ENCODE measurements at regions not wholly inside any gene's neighbourhood (a gene's known extent, or its start where the extent isn't known, plus 50 kb on each side); places are given as distances from the start of the nearest gene placed in this dataset.

- Mint-ChIP-seq H3K4me1 (no peaks in the 10 kb centered on the region), H3K36me3 (no peaks in the 10 kb centered on the region), H3K27ac (no peak overlapping the region), H3K27me3 (no peaks in the 10 kb centered on the region), H3K4me3 (peak overlapping the region in 1 of 4 donors; percentile 48), H3K9me3 (peaks cover 0 to 8% (median 0%) of the 10 kb centered on the region in 7 donors)
- no peaks in the 10 kb centered on the region for H3K4me1 ChIP-seq (ENCODE audit: control insufficient read depth, insufficient read depth, low read length, poor library complexity, severe bottlenecking)
- H3K27me3 ChIP-seq (ENCODE audit: control insufficient read depth, insufficient read depth, low read length) = no peaks in the 10 kb centered on the region
- DNase-seq (no peak), ATAC-seq (ENCODE audit: low read depth in 2 of 2) (no peak)
- H3K27ac ChIP-seq (ENCODE audit: insufficient read depth, low read length, poor library complexity, severe bottlenecking) = no peak overlapping the region
- H3K4me3 ChIP-seq (ENCODE audit: low read depth, low read length) = no peak overlapping the region
- no peaks in the 10 kb centered on the region for H3K36me3 ChIP-seq (ENCODE audit: control insufficient read depth, insufficient read depth, low read length)
- no peaks in the 10 kb centered on the region for H3K9me3 ChIP-seq (ENCODE audit: control insufficient read depth in 2 of 2, low read length in 2 of 2)
Measured at GRCh38 chr5:38164776-38165399, 93.5 kb upstream of the EGFLAM start.

DNA sequence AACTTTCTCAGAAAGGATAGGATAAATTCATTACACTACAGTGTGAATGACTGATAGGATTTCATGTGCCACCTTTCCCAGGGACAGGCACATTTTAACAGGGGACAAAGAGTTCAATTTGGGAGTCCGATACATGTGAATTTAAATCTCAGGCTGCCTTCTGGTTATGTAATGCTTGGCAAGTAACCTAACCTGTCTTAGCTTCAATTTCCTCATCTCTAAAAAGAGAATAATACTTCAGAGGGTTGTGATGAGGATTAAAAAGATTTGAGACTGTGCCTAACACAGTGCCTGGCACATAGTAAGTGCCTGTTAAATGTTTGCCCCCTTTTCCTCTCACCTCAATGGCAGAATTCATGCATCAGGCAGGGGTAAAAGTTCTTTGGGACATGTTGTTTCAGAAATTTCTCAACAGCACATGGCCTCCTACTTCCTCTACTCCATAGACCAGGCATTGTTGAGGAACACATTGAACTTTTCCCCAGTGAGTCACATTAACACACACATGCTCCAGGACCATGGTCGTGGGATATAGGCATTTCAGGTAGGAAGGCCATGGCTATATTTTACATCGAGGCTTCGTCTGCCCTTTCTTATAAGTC is 94.6 kb upstream of the EGFLAM start:
- no peaks in the 10 kb centered on the region for H3K36me3 Mint-ChIP-seq
- no peaks in the 10 kb centered on the region for H3K36me3 ChIP-seq (ENCODE audit: control insufficient read depth, insufficient read depth, low read length)
- H3K27ac ChIP-seq (ENCODE audit: insufficient read depth, low read length, poor library complexity, severe bottlenecking) = no peak overlapping the region
- H3K27me3 Mint-ChIP-seq = no peaks in the 10 kb centered on the region
- DNase-seq (no peak), ATAC-seq (ENCODE audit: low read depth in 2 of 2) (no peak)
- no peaks in the 10 kb centered on the region for H3K4me1 Mint-ChIP-seq
- H3K4me3 ChIP-seq (ENCODE audit: low read depth, low read length) = no peak overlapping the region
- H3K9me3 Mint-ChIP-seq = peaks cover 0 to 10% (median 0%) of the 10 kb centered on the region in 7 donors
- H3K27me3 ChIP-seq (ENCODE audit: control insufficient read depth, insufficient read depth, low read length) = no peaks in the 10 kb centered on the region
- no peaks in the 10 kb centered on the region for H3K4me1 ChIP-seq (ENCODE audit: control insufficient read depth, insufficient read depth, low read length, poor library complexity, severe bottlenecking)
- H3K27ac Mint-ChIP-seq = no peak overlapping the region
- H3K9me3 ChIP-seq (ENCODE audit: control insufficient read depth in 2 of 2, low read length in 2 of 2) = no peaks in the 10 kb centered on the region
- no peak overlapping the region for H3K4me3 Mint-ChIP-seq

DNA sequence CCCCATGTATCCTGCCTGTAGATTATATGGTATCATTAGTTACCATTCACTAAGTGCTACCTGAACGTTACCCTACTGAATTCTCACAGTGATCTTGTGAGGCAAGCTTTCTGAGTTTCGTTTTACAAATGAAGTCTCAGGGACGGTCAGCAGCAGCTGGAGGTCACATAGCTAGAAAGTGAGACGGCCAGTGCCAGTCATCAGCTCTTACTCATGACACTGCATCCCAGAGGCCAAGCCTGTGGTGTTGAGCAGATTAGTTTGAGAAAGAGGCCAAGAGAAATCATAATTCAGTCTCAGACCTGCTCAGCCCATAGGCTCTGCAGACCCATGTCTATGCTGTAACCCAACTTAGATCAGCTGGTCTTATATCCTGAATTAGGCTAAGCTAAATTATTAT is 95.7 kb upstream of the EGFLAM start:
- Mint-ChIP-seq H3K4me1 (no peaks in the 10 kb centered on the region), H3K36me3 (no peaks in the 10 kb centered on the region), H3K9me3 (peaks cover 0 to 10% (median 2%) of the 10 kb centered on the region in 7 donors), H3K27ac (no peak overlapping the region), H3K27me3 (peaks cover under 1% of the 10 kb centered on the region), H3K4me3 (no peak overlapping the region)
- Histone ChIP-seq H3K36me3 (ENCODE audit: control insufficient read depth, insufficient read depth, low read length) (no peaks in the 10 kb centered on the region), H3K27me3 (ENCODE audit: control insufficient read depth, insufficient read depth, low read length) (no peaks in the 10 kb centered on the region), H3K4me3 (ENCODE audit: low read depth, low read length) (no peak overlapping the region), H3K4me1 (ENCODE audit: control insufficient read depth, insufficient read depth, low read length, poor library complexity, severe bottlenecking) (no peaks in the 10 kb centered on the region), H3K9me3 (ENCODE audit: control insufficient read depth in 2 of 2, low read length in 2 of 2) (no peaks in the 10 kb centered on the region), H3K27ac (ENCODE audit: insufficient read depth, low read length, poor library complexity, severe bottlenecking) (no peak overlapping the region)
- DNase-seq = no peak
- ATAC-seq (ENCODE audit: low read depth in 2 of 2) = no peak

DNA sequence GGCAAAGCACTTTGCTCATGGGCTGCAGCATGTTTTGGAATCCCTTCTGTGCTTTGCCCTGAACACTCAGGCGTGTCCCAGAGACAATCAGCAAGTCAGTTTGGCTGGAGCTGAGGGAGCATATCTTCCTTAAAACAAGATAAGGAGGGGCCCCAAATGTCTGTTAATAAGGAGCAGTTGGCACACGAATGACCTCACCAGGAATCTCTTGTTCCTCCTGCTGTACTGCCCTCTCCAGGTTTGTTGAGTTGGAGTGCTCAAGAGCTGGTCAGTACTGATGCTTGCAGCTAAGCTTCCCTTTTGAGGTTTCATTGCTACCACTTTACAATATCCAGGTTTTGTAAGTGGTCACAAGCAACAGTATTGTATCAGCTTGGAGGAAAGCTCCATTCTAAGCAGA is 101.3 kb upstream of the EGFLAM start:
- Histone ChIP-seq H3K27me3 (ENCODE audit: control insufficient read depth, insufficient read depth, low read length) (no peaks in the 10 kb centered on the region), H3K36me3 (ENCODE audit: control insufficient read depth, insufficient read depth, low read length) (no peaks in the 10 kb centered on the region), H3K4me1 (ENCODE audit: control insufficient read depth, insufficient read depth, low read length, poor library complexity, severe bottlenecking) (no peaks in the 10 kb centered on the region), H3K9me3 (ENCODE audit: control insufficient read depth in 2 of 2, low read length in 2 of 2) (no peaks in the 10 kb centered on the region), H3K4me3 (ENCODE audit: low read depth, low read length) (no peak overlapping the region), H3K27ac (ENCODE audit: insufficient read depth, low read length, poor library complexity, severe bottlenecking) (no peak overlapping the region)
- H3K36me3 Mint-ChIP-seq = no peaks in the 10 kb centered on the region
- DNase-seq (no peak), ATAC-seq (ENCODE audit: low read depth in 2 of 2) (no peak)
- peaks cover 0 to 3% (median 2%) of the 10 kb centered on the region in 7 donors for H3K9me3 Mint-ChIP-seq
- no peak overlapping the region for H3K4me3 Mint-ChIP-seq
- H3K4me1 Mint-ChIP-seq = no peaks in the 10 kb centered on the region
- H3K27me3 Mint-ChIP-seq = peaks cover 7% of the 10 kb centered on the region
- no peak overlapping the region for H3K27ac Mint-ChIP-seq

GRCh38 chr5:38154615-38155204 is 103.6 kb upstream of the EGFLAM start:
- Histone ChIP-seq H3K36me3 (ENCODE audit: control insufficient read depth, insufficient read depth, low read length) (no peaks in the 10 kb centered on the region), H3K27me3 (ENCODE audit: control insufficient read depth, insufficient read depth, low read length) (no peaks in the 10 kb centered on the region), H3K27ac (ENCODE audit: insufficient read depth, low read length, poor library complexity, severe bottlenecking) (no peak overlapping the region), H3K4me1 (ENCODE audit: control insufficient read depth, insufficient read depth, low read length, poor library complexity, severe bottlenecking) (no peaks in the 10 kb centered on the region), H3K9me3 (ENCODE audit: control insufficient read depth in 2 of 2, low read length in 2 of 2) (no peaks in the 10 kb centered on the region), H3K4me3 (ENCODE audit: low read depth, low read length) (no peak overlapping the region)
- ATAC-seq (ENCODE audit: low read depth in 2 of 2) (no peak), DNase-seq (no peak)
- no peaks in the 10 kb centered on the region for H3K36me3 Mint-ChIP-seq
- no peak overlapping the region for H3K4me3 Mint-ChIP-seq
- no peak overlapping the region for H3K27ac Mint-ChIP-seq
- peaks cover 12% of the 10 kb centered on the region for H3K27me3 Mint-ChIP-seq
- peaks cover 0 to 5% (median 2%) of the 10 kb centered on the region in 7 donors for H3K9me3 Mint-ChIP-seq
- no peaks in the 10 kb centered on the region for H3K4me1 Mint-ChIP-seq

DNA sequence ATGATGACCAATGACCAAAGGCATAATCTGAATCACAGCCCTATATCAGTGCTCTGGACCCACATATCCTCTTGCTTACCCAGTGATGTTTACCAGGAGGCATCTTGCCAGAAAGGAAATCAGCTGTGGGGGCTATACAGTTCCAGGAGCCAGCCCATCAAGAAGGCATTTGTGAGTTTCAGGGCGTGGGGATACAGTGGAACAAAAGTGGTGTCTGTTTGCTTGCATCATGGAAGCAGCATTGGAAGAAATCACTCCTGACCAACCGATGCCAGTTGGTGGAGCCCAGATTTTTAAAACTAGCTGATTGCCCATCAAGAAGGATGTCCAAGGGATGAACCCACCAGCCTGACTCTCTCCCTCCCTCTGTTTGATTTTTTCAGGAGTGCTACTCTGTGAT is 106.5 kb upstream of the EGFLAM start:
- H3K4me3 Mint-ChIP-seq = no peak overlapping the region
- no peaks in the 10 kb centered on the region for H3K27me3 ChIP-seq (ENCODE audit: control insufficient read depth, insufficient read depth, low read length)
- peaks cover 10% of the 10 kb centered on the region for H3K27me3 Mint-ChIP-seq
- no peaks in the 10 kb centered on the region for H3K4me1 Mint-ChIP-seq
- H3K4me1 ChIP-seq (ENCODE audit: control insufficient read depth, insufficient read depth, low read length, poor library complexity, severe bottlenecking) = no peaks in the 10 kb centered on the region
- no peak overlapping the region for H3K27ac ChIP-seq (ENCODE audit: insufficient read depth, low read length, poor library complexity, severe bottlenecking)
- H3K9me3 Mint-ChIP-seq = peaks cover 0 to 3% (median 0%) of the 10 kb centered on the region in 7 donors
- no peaks in the 10 kb centered on the region for H3K36me3 Mint-ChIP-seq
- DNase-seq (no peak), ATAC-seq (ENCODE audit: low read depth in 2 of 2) (no peak)
- no peaks in the 10 kb centered on the region for H3K36me3 ChIP-seq (ENCODE audit: control insufficient read depth, insufficient read depth, low read length)
- H3K4me3 ChIP-seq (ENCODE audit: low read depth, low read length) = no peak overlapping the region
- no peak overlapping the region for H3K27ac Mint-ChIP-seq
- H3K9me3 ChIP-seq (ENCODE audit: control insufficient read depth in 2 of 2, low read length in 2 of 2) = no peaks in the 10 kb centered on the region

DNA sequence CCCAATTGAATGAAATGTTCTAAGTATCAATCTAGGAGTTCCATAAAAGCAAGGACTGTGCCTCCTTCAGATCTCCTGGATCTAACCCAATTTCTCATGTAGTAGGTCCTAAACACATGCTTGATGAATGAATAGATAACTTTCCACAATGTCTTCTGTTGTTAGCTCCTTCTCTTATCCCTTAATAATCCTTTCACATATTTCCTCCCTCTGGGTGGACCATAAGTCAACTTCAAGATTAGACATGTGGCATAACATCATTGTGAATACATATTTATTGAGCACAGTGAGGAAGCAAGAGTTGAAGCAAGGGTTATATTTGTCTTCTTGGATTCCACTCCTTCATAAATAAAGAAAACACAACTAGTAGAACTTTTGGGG is 108.6 kb upstream of the EGFLAM start:
- Mint-ChIP-seq H3K4me1 (no peaks in the 10 kb centered on the region), H3K27me3 (peaks cover 10% of the 10 kb centered on the region), H3K9me3 (peaks cover 0 to 3% (median 0%) of the 10 kb centered on the region in 7 donors), H3K36me3 (no peaks in the 10 kb centered on the region), H3K27ac (no peak overlapping the region), H3K4me3 (no peak overlapping the region)
- ATAC-seq (ENCODE audit: low read depth in 2 of 2) = no peak
- H3K4me1 ChIP-seq (ENCODE audit: control insufficient read depth, insufficient read depth, low read length, poor library complexity, severe bottlenecking) = no peaks in the 10 kb centered on the region
- DNase-seq = no peak
- no peaks in the 10 kb centered on the region for H3K9me3 ChIP-seq (ENCODE audit: control insufficient read depth in 2 of 2, low read length in 2 of 2)
- H3K27me3 ChIP-seq (ENCODE audit: control insufficient read depth, insufficient read depth, low read length) = no peaks in the 10 kb centered on the region
- no peaks in the 10 kb centered on the region for H3K36me3 ChIP-seq (ENCODE audit: control insufficient read depth, insufficient read depth, low read length)
- H3K4me3 ChIP-seq (ENCODE audit: low read depth, low read length) = no peak overlapping the region
- H3K27ac ChIP-seq (ENCODE audit: insufficient read depth, low read length, poor library complexity, severe bottlenecking) = no peak overlapping the region

All from CD4-positive, CD25-positive, alpha-beta regulatory T cell (primary cell).